ENCODE measurements at regions not wholly inside any gene's neighbourhood (a gene's known extent, or its start where the extent isn't known, plus 50 kb on each side); places are given as distances from the start of the nearest gene placed in this dataset.

- H3K9ac ChIP-seq (ENCODE audit: low read length): no peak overlapping the region
- no peak overlapping the region for H3K27ac ChIP-seq (ENCODE audit: low read depth, low read length)
- H3K9me3 ChIP-seq (ENCODE audit: control insufficient read depth, insufficient read depth, low read depth, low read length): peaks cover 25% of the 10 kb centered on the region
- H3K27me3 ChIP-seq (ENCODE audit: control insufficient read depth, insufficient read depth, low read length): no peaks in the 10 kb centered on the region; the same call in 1 of the 2 replicates
- H3K4me1 ChIP-seq (ENCODE audit: control insufficient read depth, insufficient read depth, low read length): no peaks in the 10 kb centered on the region
- no peaks in the 10 kb centered on the region for H3K36me3 ChIP-seq (ENCODE audit: control insufficient read depth, insufficient read depth, low read length)
- no peak overlapping the region for H3K4me3 ChIP-seq (ENCODE audit: low read depth, low read length)
Observed at GRCh38 chr6:165045631-165046030, 263.8 kb downstream of the C6orf118 start.

GRCh38 chr6:165042912-165043311 lies 266.5 kb downstream of the C6orf118 start:
- Histone ChIP-seq H3K27me3 (ENCODE audit: control insufficient read depth, insufficient read depth, low read length) (no peaks in the 10 kb centered on the region), H3K4me3 (ENCODE audit: low read depth, low read length) (no peak overlapping the region), H3K27ac (ENCODE audit: low read depth, low read length) (no peak overlapping the region), H3K9me3 (ENCODE audit: control insufficient read depth, insufficient read depth, low read depth, low read length) (peaks cover 18% of the 10 kb centered on the region), H3K36me3 (ENCODE audit: control insufficient read depth, insufficient read depth, low read length) (no peaks in the 10 kb centered on the region), H3K9ac (ENCODE audit: low read length) (no peak overlapping the region), H3K4me1 (ENCODE audit: control insufficient read depth, insufficient read depth, low read length) (no peaks in the 10 kb centered on the region)

GRCh38 chr6:165040440-165040839 lies 269.0 kb downstream of the C6orf118 start:
- no peaks in the 10 kb centered on the region for H3K36me3 ChIP-seq (ENCODE audit: control insufficient read depth, insufficient read depth, low read length)
- H3K4me1 ChIP-seq (ENCODE audit: control insufficient read depth, insufficient read depth, low read length): no peaks in the 10 kb centered on the region
- no peak overlapping the region for H3K27ac ChIP-seq (ENCODE audit: low read depth, low read length)
- H3K27me3 ChIP-seq (ENCODE audit: control insufficient read depth, insufficient read depth, low read length): no peaks in the 10 kb centered on the region
- H3K9ac ChIP-seq (ENCODE audit: low read length): no peak overlapping the region
- no peak overlapping the region for H3K4me3 ChIP-seq (ENCODE audit: low read depth, low read length)
- H3K9me3 ChIP-seq (ENCODE audit: control insufficient read depth, insufficient read depth, low read depth, low read length): peaks cover 15% of the 10 kb centered on the region

GRCh38 chr6:165034271-165034741 lies 275.1 kb downstream of the C6orf118 start:
- H3K9me3 ChIP-seq (ENCODE audit: control insufficient read depth, insufficient read depth, low read depth, low read length): peaks cover 18% of the 10 kb centered on the region; the same call in 1 of the 2 replicates
- H3K36me3 ChIP-seq (ENCODE audit: control insufficient read depth, insufficient read depth, low read length): no peaks in the 10 kb centered on the region
- no peaks in the 10 kb centered on the region for H3K4me1 ChIP-seq (ENCODE audit: control insufficient read depth, insufficient read depth, low read length)
- H3K27ac ChIP-seq (ENCODE audit: low read depth, low read length): no peak overlapping the region
- no peaks in the 10 kb centered on the region for H3K27me3 ChIP-seq (ENCODE audit: control insufficient read depth, insufficient read depth, low read length)
- no peak overlapping the region for H3K9ac ChIP-seq (ENCODE audit: low read length)
- H3K4me3 ChIP-seq (ENCODE audit: low read depth, low read length): no peak overlapping the region

GRCh38 chr6:165031502-165031901 lies 277.9 kb downstream of the C6orf118 start:
- Histone ChIP-seq H3K9me3 (ENCODE audit: control insufficient read depth, insufficient read depth, low read depth, low read length) (peaks cover 14% of the 10 kb centered on the region; the same call in 1 of the 2 replicates), H3K27ac (ENCODE audit: low read depth, low read length) (no peak overlapping the region), H3K4me1 (ENCODE audit: control insufficient read depth, insufficient read depth, low read length) (no peaks in the 10 kb centered on the region), H3K36me3 (ENCODE audit: control insufficient read depth, insufficient read depth, low read length) (no peaks in the 10 kb centered on the region), H3K27me3 (ENCODE audit: control insufficient read depth, insufficient read depth, low read length) (no peaks in the 10 kb centered on the region), H3K9ac (ENCODE audit: low read length) (no peak overlapping the region), H3K4me3 (ENCODE audit: low read depth, low read length) (no peak overlapping the region)

- no peaks in the 10 kb centered on the region for H3K36me3 ChIP-seq (ENCODE audit: control insufficient read depth, insufficient read depth, low read length)
- H3K27me3 ChIP-seq (ENCODE audit: control insufficient read depth, insufficient read depth, low read length): no peaks in the 10 kb centered on the region
- H3K9ac ChIP-seq (ENCODE audit: low read length): no peak overlapping the region
- H3K9me3 ChIP-seq (ENCODE audit: control insufficient read depth, insufficient read depth, low read depth, low read length): no peaks in the 10 kb centered on the region
- H3K4me1 ChIP-seq (ENCODE audit: control insufficient read depth, insufficient read depth, low read length): no peaks in the 10 kb centered on the region
- H3K4me3 ChIP-seq (ENCODE audit: low read depth, low read length): no peak overlapping the region
- H3K27ac ChIP-seq (ENCODE audit: low read depth, low read length): no peak overlapping the region
Observed at GRCh38 chr6:165025040-165025439, 284.4 kb downstream of the C6orf118 start.

- Histone ChIP-seq H3K9ac (ENCODE audit: low read length) (no peak overlapping the region), H3K9me3 (ENCODE audit: control insufficient read depth, insufficient read depth, low read depth, low read length) (no peaks in the 10 kb centered on the region), H3K27me3 (ENCODE audit: control insufficient read depth, insufficient read depth, low read length) (no peaks in the 10 kb centered on the region), H3K36me3 (ENCODE audit: control insufficient read depth, insufficient read depth, low read length) (no peaks in the 10 kb centered on the region), H3K4me1 (ENCODE audit: control insufficient read depth, insufficient read depth, low read length) (no peaks in the 10 kb centered on the region), H3K4me3 (ENCODE audit: low read depth, low read length) (no peak overlapping the region), H3K27ac (ENCODE audit: low read depth, low read length) (no peak overlapping the region)
Observed at GRCh38 chr6:165019681-165020080, 289.7 kb downstream of the C6orf118 start.

- no peak overlapping the region for H3K9ac ChIP-seq (ENCODE audit: low read length)
- peaks cover 8% of the 10 kb centered on the region; the same call in 1 of the 2 replicates for H3K4me1 ChIP-seq (ENCODE audit: control insufficient read depth, insufficient read depth, low read length)
- H3K27me3 ChIP-seq (ENCODE audit: control insufficient read depth, insufficient read depth, low read length): no peaks in the 10 kb centered on the region
- H3K9me3 ChIP-seq (ENCODE audit: control insufficient read depth, insufficient read depth, low read depth, low read length): no peaks in the 10 kb centered on the region
- H3K4me3 ChIP-seq (ENCODE audit: low read depth, low read length): no peak overlapping the region
- H3K36me3 ChIP-seq (ENCODE audit: control insufficient read depth, insufficient read depth, low read length): no peaks in the 10 kb centered on the region
- H3K27ac ChIP-seq (ENCODE audit: low read depth, low read length): no peak overlapping the region
Observed at GRCh38 chr6:165015676-165016075, 293.7 kb downstream of the C6orf118 start.

GRCh38 chr6:165013701-165014100 lies 295.7 kb downstream of the C6orf118 start:
- Histone ChIP-seq H3K27ac (ENCODE audit: low read depth, low read length) (no peak overlapping the region), H3K36me3 (ENCODE audit: control insufficient read depth, insufficient read depth, low read length) (no peaks in the 10 kb centered on the region), H3K9ac (ENCODE audit: low read length) (no peak overlapping the region), H3K9me3 (ENCODE audit: control insufficient read depth, insufficient read depth, low read depth, low read length) (no peaks in the 10 kb centered on the region), H3K27me3 (ENCODE audit: control insufficient read depth, insufficient read depth, low read length) (no peaks in the 10 kb centered on the region), H3K4me1 (ENCODE audit: control insufficient read depth, insufficient read depth, low read length) (peaks cover 8% of the 10 kb centered on the region; the same call in 1 of the 2 replicates), H3K4me3 (ENCODE audit: low read depth, low read length) (no peak overlapping the region)

DNA sequence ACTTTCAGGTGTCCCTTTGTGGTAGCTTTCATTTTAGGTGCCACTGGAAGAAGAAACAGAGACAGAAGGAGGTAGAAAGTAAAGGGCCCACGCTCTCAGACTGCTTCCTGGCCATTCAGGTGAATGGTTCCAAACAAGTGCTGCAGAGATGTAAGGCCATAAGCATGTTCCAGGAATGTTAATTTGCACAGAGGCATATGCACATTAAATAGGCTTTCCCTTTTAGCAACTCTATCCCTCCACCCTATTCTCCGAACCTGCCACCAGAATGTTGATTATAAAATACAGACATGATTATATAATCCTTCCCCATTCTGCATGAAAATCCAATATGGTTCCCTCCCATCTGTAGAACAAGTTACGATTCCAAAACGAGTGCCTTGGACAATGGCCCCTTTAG lies 297.2 kb downstream of the C6orf118 start:
- no peaks in the 10 kb centered on the region for H3K9me3 ChIP-seq (ENCODE audit: control insufficient read depth, insufficient read depth, low read depth, low read length)
- no peak overlapping the region for H3K4me3 ChIP-seq (ENCODE audit: low read depth, low read length)
- H3K36me3 ChIP-seq (ENCODE audit: control insufficient read depth, insufficient read depth, low read length): no peaks in the 10 kb centered on the region
- peaks cover 8% of the 10 kb centered on the region; the same call in 1 of the 2 replicates for H3K4me1 ChIP-seq (ENCODE audit: control insufficient read depth, insufficient read depth, low read length)
- no peak overlapping the region for H3K9ac ChIP-seq (ENCODE audit: low read length)
- H3K27ac ChIP-seq (ENCODE audit: low read depth, low read length): no peak overlapping the region
- no peaks in the 10 kb centered on the region for H3K27me3 ChIP-seq (ENCODE audit: control insufficient read depth, insufficient read depth, low read length)

- H3K27ac ChIP-seq (ENCODE audit: low read depth, low read length): no peak overlapping the region
Observed at GRCh38 chr6:165010556-165011535, 298.6 kb downstream of the C6orf118 start.

More at GRCh38 chr6:165010556-165011535, 298.6 kb downstream of the C6orf118 start:
- H3K9me3 ChIP-seq (ENCODE audit: control insufficient read depth, insufficient read depth, low read depth, low read length): peaks cover 3% of the 10 kb centered on the region; the same call in 1 of the 2 replicates
- H3K4me3 ChIP-seq (ENCODE audit: low read depth, low read length): no peak overlapping the region
- H3K36me3 ChIP-seq (ENCODE audit: control insufficient read depth, insufficient read depth, low read length): no peaks in the 10 kb centered on the region
- H3K4me1 ChIP-seq (ENCODE audit: control insufficient read depth, insufficient read depth, low read length): peaks cover 8% of the 10 kb centered on the region; the same call in 1 of the 2 replicates
- H3K27me3 ChIP-seq (ENCODE audit: control insufficient read depth, insufficient read depth, low read length): no peaks in the 10 kb centered on the region
- no peak overlapping the region for H3K9ac ChIP-seq (ENCODE audit: low read length)
